PC-3 (cell line): ENCODE measurements at regions not wholly inside any gene's neighbourhood (a gene's known extent, or its start where the extent isn't known, plus 50 kb on each side); places are given as distances from the start of the nearest gene placed in this dataset.

Source experiments
- ATAC-seq: fragments of 200-7000 bp; cut with Tn5 transposase; 2 replicates; pipeline ENCODE4 v1.9.1; 2020; ENCODE audit warnings: mild to moderate bottlenecking, moderate library complexity
- BruUV-seq: library from RNA; stranded (reverse); fragments of 400-500 nt; replicated peaks from 2 replicates; lab custom pipeline; 2021; lab: Mats Ljungman, UMichigan
- CTCF ChIA-PET: fragments of 300-600 bp; sonication (Branson Sonifier 250); formaldehyde crosslinking; loops from one replicate; lab custom pipeline; 2022; ENCODE audit warnings: antibody characterized with exemption; lab: Charles Lee
- POLR2A ChIA-PET: fragments of 300-600 bp; sonication (Branson Sonifier 250); formaldehyde crosslinking; loops from one replicate; lab custom pipeline; 2022; ENCODE audit warnings: antibody characterized with exemption; ENCODE audit not compliant: unreplicated experiment; lab: Charles Lee
- DNase-seq: peaks from one replicate; pipeline ENCODE4 v3.0.0-alpha.2; 2015
- H2AFZ ChIP-seq: fragments of 300-600 bp; sonication (generic); 2 replicates; pipeline ENCODE4 v1.6.0; 2016; ENCODE audit warnings: antibody characterized with exemption, low read length
- H3F3A ChIP-seq: fragments of 300-600 bp; sonication (generic); one replicate; pipeline ENCODE4 v1.6.0; 2017; ENCODE audit warnings: antibody characterized with exemption, low read length, control low read depth, mild to moderate bottlenecking; ENCODE audit not compliant: unreplicated experiment
- H3K27ac ChIP-seq: fragments of 300-600 bp; sonication (generic); 2 replicates; pipeline ENCODE4 v1.5.1; 2016; ENCODE audit warnings: mild to moderate bottlenecking, low read length
- H3K27me3 ChIP-seq: fragments of 300-600 bp; sonication (generic); 2 replicates; pipeline ENCODE4 v1.6.1; 2016; ENCODE audit warnings: low read length, mixed read lengths
- H3K36me3 ChIP-seq: fragments of 300-600 bp; sonication (generic); 2 replicates; pipeline ENCODE4 v1.6.1; 2016; ENCODE audit warnings: low read depth, mixed run types, low read length, mixed read lengths
- H3K4me1 ChIP-seq: fragments of 300-600 bp; sonication (generic); 2 replicates; pipeline ENCODE4 v1.5.1; 2016; ENCODE audit warnings: low read length; ENCODE audit not compliant: insufficient read depth
- H3K4me2 ChIP-seq: fragments of 300-600 bp; sonication (generic); 2 replicates; pipeline ENCODE4 v1.6.0; 2016; ENCODE audit warnings: low read length
- H3K4me3 ChIP-seq: fragments of 300-600 bp; sonication (generic); 2 replicates; pipeline ENCODE4 v1.5.1; 2016; ENCODE audit warnings: mild to moderate bottlenecking, low read length, mixed read lengths
- H3K79me2 ChIP-seq: fragments of 300-600 bp; sonication (generic); 2 replicates; pipeline ENCODE4 v1.6.1; 2017; ENCODE audit warnings: low read length, mixed read lengths
- H3K9ac ChIP-seq: fragments of 300-600 bp; sonication (generic); 2 replicates; pipeline ENCODE4 v1.6.0; 2016; ENCODE audit warnings: mild to moderate bottlenecking, low read length
- H3K9me2 ChIP-seq: fragments of 300-600 bp; sonication (generic); replicated peaks from 2 replicates; pipeline ENCODE4 v1.6.1; 2016; ENCODE audit warnings: mixed run types, low read length, mixed read lengths
- H3K9me3 ChIP-seq: fragments of 300-600 bp; sonication (generic); 2 replicates; pipeline ENCODE4 v1.6.1; 2016; ENCODE audit warnings: low read length, mixed read lengths
- H4K20me1 ChIP-seq: fragments of 300-600 bp; sonication (generic); 2 replicates; pipeline ENCODE4 v1.6.1; 2016; ENCODE audit warnings: low read length, mixed read lengths
- CTCF ChIP-seq: fragments of 300-600 bp; sonication (generic); conservative IDR thresholded peaks from 2 replicates; pipeline ENCODE4 v1.5.1; 2017; ENCODE audit warnings: antibody characterized with exemption, low read depth, mild to moderate bottlenecking, low read length
- EZH2 ChIP-seq: fragments of 300-600 bp; sonication (generic); IDR thresholded peaks from one replicate; pipeline ENCODE4 v1.6.1; 2017; ENCODE audit warnings: antibody characterized with exemption, mild to moderate bottlenecking, low read length; ENCODE audit not compliant: unreplicated experiment
- EZH2phosphoT487 ChIP-seq: fragments of 300-600 bp; sonication (generic); IDR thresholded peaks from 2 replicates; pipeline ENCODE4 v1.6.1; 2018; ENCODE audit warnings: mild to moderate bottlenecking, antibody characterized with exemption, low read length, borderline replicate concordance
- intact Hi-C: fragments of 100-400 bp; cut with micrococcal nuclease; formaldehyde crosslinking; loops from 2 replicates; pipeline ENCODE4 v1.9.0; 2023

GRCh38 chr3:194056731-194057415 lies 79.1 kb upstream of the HES1 start:
- H3K9me3 ChIP-seq, result no peaks in the 10 kb centered on the region
- ATAC-seq (no peak), DNase-seq (peak; percentile 56)
- no peak overlapping the region for H3K27ac ChIP-seq
- intact Hi-C loops, result no loop called here
- no peak overlapping the region for H2AFZ ChIP-seq
- no peaks in the 10 kb centered on the region for H3F3A ChIP-seq
- peaks cover 7% of the 10 kb centered on the region for H3K4me1 ChIP-seq
- H3K9ac ChIP-seq, result no peak overlapping the region
- H3K79me2 ChIP-seq, result no peaks in the 10 kb centered on the region
- no peaks in the 10 kb centered on the region for H3K9me2 ChIP-seq
- TF ChIP-seq EZH2phosphoT487, result no peak
- TF ChIP-seq EZH2, result no peak
- TF ChIP-seq CTCF, result no peak
- POLR2A ChIA-PET, result no interaction called here
- no peaks in the 10 kb centered on the region for H4K20me1 ChIP-seq
- no peak overlapping the region for H3K4me3 ChIP-seq
- no peaks in the 10 kb centered on the region for H3K36me3 ChIP-seq
- H3K4me2 ChIP-seq, result no peak overlapping the region
- H3K27me3 ChIP-seq, result no peaks in the 10 kb centered on the region
- no TSS peak for BruUV-seq
- CTCF ChIA-PET, result no interaction called here

- ChIA-PET CTCF (no interaction called here), POLR2A (no interaction called here)
- H3K36me3 ChIP-seq, result no peaks in the 10 kb centered on the region
- no peak for ATAC-seq
- DNase-seq, result no peak
- no peaks in the 10 kb centered on the region for H3K79me2 ChIP-seq
- H3K4me3 ChIP-seq, result no peak overlapping the region
- H3K9me3 ChIP-seq, result no peaks in the 10 kb centered on the region
- no peak overlapping the region for H2AFZ ChIP-seq
- H3K4me2 ChIP-seq, result no peak overlapping the region
- H3K9ac ChIP-seq, result no peak overlapping the region
- TF ChIP-seq EZH2, result no peak
- no peak for TF ChIP-seq EZH2phosphoT487
- no peak for TF ChIP-seq CTCF
- no peak overlapping the region for H3K27ac ChIP-seq
- H3K9me2 ChIP-seq, result no peaks in the 10 kb centered on the region
- H3K4me1 ChIP-seq, result peaks cover 7% of the 10 kb centered on the region
- intact Hi-C loops, result no loop called here
- H3K27me3 ChIP-seq, result no peaks in the 10 kb centered on the region
- no peaks in the 10 kb centered on the region for H4K20me1 ChIP-seq
- no TSS peak for BruUV-seq
- no peaks in the 10 kb centered on the region for H3F3A ChIP-seq
Observed at GRCh38 chr3:194057570-194058188, 78.3 kb upstream of the HES1 start.

GRCh38 chr3:194058189-194058571 lies 77.8 kb upstream of the HES1 start:
- Histone ChIP-seq H3K79me2 (no peaks in the 10 kb centered on the region), H3K36me3 (no peaks in the 10 kb centered on the region), H3K9me3 (no peaks in the 10 kb centered on the region), H3K27me3 (no peaks in the 10 kb centered on the region), H3K9ac (no peak overlapping the region), H3K4me2 (no peak overlapping the region), H3K27ac (no peak overlapping the region), H3K9me2 (no peaks in the 10 kb centered on the region), H3K4me3 (no peak overlapping the region), H3K4me1 (peaks cover 7% of the 10 kb centered on the region), H4K20me1 (no peaks in the 10 kb centered on the region), H3F3A (no peaks in the 10 kb centered on the region), H2AFZ (no peak overlapping the region)
- ChIA-PET POLR2A (no interaction called here), CTCF (no interaction called here)
- ATAC-seq (no peak), DNase-seq (no peak)
- no TSS peak for BruUV-seq
- TF ChIP-seq EZH2, result no peak
- no peak for TF ChIP-seq EZH2phosphoT487
- no peak for TF ChIP-seq CTCF
- intact Hi-C loops, result no loop called here
